OCI-LY1 (cell line): ENCODE measurements at regions not wholly inside any gene's neighbourhood (a gene's known extent, or its start where the extent isn't known, plus 50 kb on each side); places are given as distances from the start of the nearest gene placed in this dataset.

ENCODE experiments used
- CTCF ChIP-seq: fragments of 200-600 bp; sonication (generic), shearing (Covaris generic); IDR thresholded peaks from 2 replicates; pipeline ENCODE4 v1.5.1; 2017; ENCODE audit warnings: mild to moderate bottlenecking, antibody characterized with exemption, low read length, moderate library complexity, mixed read lengths
- EZH2 ChIP-seq: fragments of 200-600 bp; sonication (generic), shearing (Covaris generic); IDR thresholded peaks from 2 replicates; pipeline ENCODE4 v1.8.0; 2017; ENCODE audit warnings: borderline replicate concordance, mixed run types, mild to moderate bottlenecking, antibody characterized with exemption, low read length, moderate library complexity, mixed read lengths

- TF ChIP-seq CTCF (no peak), EZH2 (no peak)
Observed at GRCh38 chr7:66514050-66514449, 114.6 kb upstream of the KCTD7 start.
